GM23338 (cell line): ENCODE measurements at regions not wholly inside any gene's neighbourhood (a gene's known extent, or its start where the extent isn't known, plus 50 kb on each side); places are given as distances from the start of the nearest gene placed in this dataset.

Experiments
- ATAC-seq: fragments of 200-7000 bp; cut with Tn5 transposase; 3 replicates; pipeline ENCODE4 v1.9.1; 2020
- DNase-seq: peaks from one replicate; pipeline ENCODE4 v3.0.0-alpha.2; 2015; ENCODE audit warnings: low spot score
- H2AFZ ChIP-seq: fragments of 200-600 bp; sonication (generic); 2 replicates; pipeline ENCODE4 v1.8.0; 2016; ENCODE audit warnings: antibody characterized with exemption, mild to moderate bottlenecking, moderate library complexity
- H3F3A ChIP-seq: fragments of 200-600 bp; sonication (generic); replicated peaks from 2 replicates; pipeline ENCODE4 v1.8.0; 2017; ENCODE audit warnings: antibody characterized with exemption, mixed run types, low read depth
- H3K27ac ChIP-seq: fragments of 200-600 bp; sonication (generic); 2 replicates; pipeline ENCODE4 v1.6.1; 2016; ENCODE audit warnings: low read depth
- H3K27me3 ChIP-seq: fragments of 200-600 bp; sonication (generic); 2 replicates; pipeline ENCODE4 v1.8.0; 2016; ENCODE audit warnings: mild to moderate bottlenecking, mixed run types, moderate library complexity; ENCODE audit not compliant: insufficient read depth
- H3K36me3 ChIP-seq: fragments of 200-600 bp; sonication (generic); 2 replicates; pipeline ENCODE4 v1.8.0; 2016; ENCODE audit warnings: mild to moderate bottlenecking; ENCODE audit not compliant: insufficient read depth
- H3K4me1 ChIP-seq: fragments of 200-600 bp; sonication (generic); 2 replicates; pipeline ENCODE4 v1.8.0; 2016; ENCODE audit warnings: mild to moderate bottlenecking, moderate library complexity; ENCODE audit not compliant: insufficient read depth
- H3K4me2 ChIP-seq: fragments of 200-600 bp; sonication (generic); 2 replicates; pipeline ENCODE4 v1.7.1; 2017; ENCODE audit warnings: mixed run types
- H3K4me3 ChIP-seq: fragments of 200-600 bp; sonication (generic); 2 replicates; pipeline ENCODE4 v1.6.1; 2016; ENCODE audit warnings: mixed run types
- H3K79me2 ChIP-seq: fragments of 200-600 bp; sonication (generic); replicated peaks from 2 replicates; pipeline ENCODE4 v1.8.0; 2017; ENCODE audit warnings: mild to moderate bottlenecking; ENCODE audit not compliant: insufficient read depth
- H3K9me2 ChIP-seq: fragments of 200-600 bp; sonication (generic); 2 replicates; pipeline ENCODE4 v1.8.0; 2017; ENCODE audit not compliant: insufficient read depth
- H4K20me1 ChIP-seq: fragments of 200-600 bp; sonication (generic); replicated peaks from 2 replicates; pipeline ENCODE4 v1.8.0; 2017; ENCODE audit warnings: mild to moderate bottlenecking; ENCODE audit not compliant: insufficient read depth
- H3K27ac Mint-ChIP-seq: 2 replicates; pipeline ENCODE4 v1.8.0; 2020; ENCODE audit warnings: inconsistent platforms, mild to moderate bottlenecking, moderate library complexity, mixed read lengths
- H3K27me3 Mint-ChIP-seq: 3 replicates; pipeline ENCODE4 v1.8.0; 2022; ENCODE audit warnings: low read depth, mild to moderate bottlenecking, moderate library complexity, mixed read lengths, inconsistent platforms; ENCODE audit not compliant: insufficient read depth, poor library complexity
- H3K36me3 Mint-ChIP-seq: 3 replicates; pipeline ENCODE4 v1.8.0; 2021; ENCODE audit warnings: low read depth, mild to moderate bottlenecking, inconsistent platforms, moderate library complexity, mixed read lengths
- H3K4me1 Mint-ChIP-seq: 3 replicates; pipeline ENCODE4 v1.8.0; 2020; ENCODE audit warnings: mild to moderate bottlenecking, inconsistent platforms, mixed read lengths
- H3K4me3 Mint-ChIP-seq: 3 replicates; pipeline ENCODE4 v1.8.0; 2021; ENCODE audit warnings: moderate library complexity, mild to moderate bottlenecking, inconsistent platforms, mixed read lengths
- H3K9me3 Mint-ChIP-seq: 3 replicates; pipeline ENCODE4 v1.8.0; 2020; ENCODE audit warnings: moderate library complexity, mild to moderate bottlenecking, inconsistent platforms, mixed read lengths
- CREB1 ChIP-seq: fragments of 250-450 bp; sonication (Bioruptor Pico); IDR thresholded peaks from 2 replicates; pipeline ENCODE4 v1.5.0; 2020; ENCODE audit warnings: low read depth, mild to moderate bottlenecking, moderate library complexity
- EZH2 ChIP-seq: fragments of 200-600 bp; sonication (generic); IDR thresholded peaks from one replicate; pipeline ENCODE4 v1.8.0; 2017; ENCODE audit warnings: antibody characterized with exemption, mild to moderate bottlenecking, low read depth; ENCODE audit not compliant: unreplicated experiment
- EZH2phosphoT487 ChIP-seq: fragments of 200-600 bp; sonication (generic); IDR thresholded peaks from one replicate; pipeline ENCODE4 v1.8.1; 2018; ENCODE audit warnings: antibody characterized with exemption; ENCODE audit not compliant: unreplicated experiment
- JUNB ChIP-seq: IDR thresholded peaks from one replicate; pipeline ENCODE4 v1.6.1; 2016; ENCODE audit warnings: antibody characterized with exemption; ENCODE audit not compliant: unreplicated experiment
- NANOG ChIP-seq: IDR thresholded peaks from 2 replicates; pipeline ENCODE4 v1.6.1; 2016; ENCODE audit warnings: antibody characterized with exemption, borderline replicate concordance
- POLR2AphosphoS5 ChIP-seq: IDR thresholded peaks from 2 replicates; pipeline ENCODE4 v1.6.1; 2016; ENCODE audit warnings: antibody characterized with exemption, low read depth
- STAT1 ChIP-seq: IDR thresholded peaks from one replicate; pipeline ENCODE4 v1.6.1; 2016; ENCODE audit warnings: antibody characterized with exemption; ENCODE audit not compliant: unreplicated experiment
- ZNF114 ChIP-seq: fragments of 250-450 bp; sonication (Bioruptor Pico); IDR thresholded peaks from 2 replicates; pipeline ENCODE4 v1.5.0; 2020; ENCODE audit warnings: mild to moderate bottlenecking, moderate library complexity
- ZNF331 ChIP-seq: fragments of 250-450 bp; sonication (Bioruptor Pico); IDR thresholded peaks from 2 replicates; pipeline ENCODE4 v1.5.0; 2020; ENCODE audit warnings: low read depth, mild to moderate bottlenecking, moderate library complexity
- TF ChIP-seq, protein P1 (sequence below): IDR thresholded peaks from 2 replicates; pipeline ENCODE4 v1.6.1; 2016; ENCODE audit warnings: antibody characterized with exemption
- TF ChIP-seq, protein P2 (sequence below), 2 experiments: fragments of 200-600 bp in 1 of 2; sonication (generic) in 1 of 2; conservative IDR thresholded peaks; 2 replicates each; pipeline versions ENCODE4 v1.5.1 to v1.6.1; 2016 to 2017; ENCODE audit warnings: antibody characterized with exemption in 2 of 2, low read depth in 2 of 2, mild to moderate bottlenecking in 2 of 2, moderate library complexity in 1 of 2
- TF ChIP-seq, protein P3 (sequence below): IDR thresholded peaks from one replicate; pipeline ENCODE4 v1.6.1; 2018; ENCODE audit warnings: antibody characterized with exemption; ENCODE audit not compliant: unreplicated experiment

DNA sequence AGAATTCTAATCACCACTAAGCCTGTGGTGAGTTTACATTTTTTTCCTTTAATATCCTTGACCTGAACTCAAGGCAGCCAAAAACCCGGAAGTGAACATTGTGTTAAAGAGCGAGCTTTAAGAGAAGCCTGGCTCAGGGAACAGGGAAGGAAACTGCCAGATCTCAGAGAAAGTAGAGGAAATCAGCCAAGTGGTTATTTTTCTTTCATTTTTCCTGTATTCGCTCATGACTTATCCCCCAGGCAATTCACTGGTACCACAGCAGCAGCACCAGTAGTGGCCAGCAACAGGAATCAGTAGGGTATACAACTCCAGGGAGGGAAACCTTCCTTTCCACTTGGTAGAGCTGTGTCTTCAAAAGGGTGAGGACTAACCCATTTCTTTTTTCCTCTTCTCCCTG is 89.6 kb upstream of the HMGCLL1 start:
- H3K4me1 Mint-ChIP-seq: peaks cover 5% of the 10 kb centered on the region; the same call in 2 of the 3 replicates
- Histone ChIP-seq H2AFZ (peak overlapping the region; percentile 14; the same call in 1 of the 2 replicates), H3K9me2 (no peaks in the 10 kb centered on the region), H3K27me3 (no peaks in the 10 kb centered on the region), H4K20me1 (no peaks in the 10 kb centered on the region), H3K27ac (no peak overlapping the region), H3K36me3 (no peaks in the 10 kb centered on the region), H3K4me1 (no peaks in the 10 kb centered on the region; the same call in 1 of the 2 replicates), H3K4me2 (no peak overlapping the region), H3F3A (no peaks in the 10 kb centered on the region), H3K4me3 (no peak overlapping the region), H3K79me2 (no peaks in the 10 kb centered on the region)
- peaks cover 6% of the 10 kb centered on the region for H3K9me3 Mint-ChIP-seq
- H3K27me3 Mint-ChIP-seq: no peaks in the 10 kb centered on the region
- H3K27ac Mint-ChIP-seq: no peak overlapping the region
- H3K36me3 Mint-ChIP-seq: peaks cover 5% of the 10 kb centered on the region; the same call in 2 of the 3 replicates
- TF ChIP-seq, protein P1, sequence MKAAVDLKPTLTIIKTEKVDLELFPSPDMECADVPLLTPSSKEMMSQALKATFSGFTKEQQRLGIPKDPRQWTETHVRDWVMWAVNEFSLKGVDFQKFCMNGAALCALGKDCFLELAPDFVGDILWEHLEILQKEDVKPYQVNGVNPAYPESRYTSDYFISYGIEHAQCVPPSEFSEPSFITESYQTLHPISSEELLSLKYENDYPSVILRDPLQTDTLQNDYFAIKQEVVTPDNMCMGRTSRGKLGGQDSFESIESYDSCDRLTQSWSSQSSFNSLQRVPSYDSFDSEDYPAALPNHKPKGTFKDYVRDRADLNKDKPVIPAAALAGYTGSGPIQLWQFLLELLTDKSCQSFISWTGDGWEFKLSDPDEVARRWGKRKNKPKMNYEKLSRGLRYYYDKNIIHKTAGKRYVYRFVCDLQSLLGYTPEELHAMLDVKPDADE: no peak
- no peak for TF ChIP-seq POLR2AphosphoS5
- DNase-seq: peak; percentile 17
- ATAC-seq: peak; percentile 77
- no peak overlapping the region for H3K4me3 Mint-ChIP-seq

DNA sequence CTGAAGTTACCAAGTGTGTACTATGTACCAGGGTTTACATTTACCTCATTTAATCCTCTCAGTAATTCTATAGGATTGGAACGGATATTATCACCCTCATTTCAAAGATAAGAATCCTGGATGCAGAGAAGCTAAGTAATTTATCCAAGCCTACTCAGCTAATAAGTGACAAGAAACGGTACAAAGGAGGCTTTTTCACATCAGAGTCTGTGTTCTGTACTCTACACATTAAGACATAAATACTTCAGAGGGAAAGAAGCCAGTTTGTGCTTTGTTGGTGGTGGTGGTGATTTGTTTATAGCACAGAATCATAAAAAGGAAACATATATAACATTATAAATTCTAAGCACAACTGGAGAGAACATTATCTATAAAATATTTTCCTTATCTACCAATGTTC is 88.3 kb upstream of the HMGCLL1 start:
- H3K27ac ChIP-seq: no peak overlapping the region
- Mint-ChIP-seq H3K4me1 (peaks cover 5% of the 10 kb centered on the region; the same call in 2 of the 3 replicates), H3K27me3 (peaks cover 4% of the 10 kb centered on the region)
- TF ChIP-seq ZNF331 (CRISPR knock-in tag) (no peak), NANOG (no peak), CREB1 (no peak), STAT1 (no peak), JUNB (no peak), ZNF114 (CRISPR knock-in tag) (no peak), POLR2AphosphoS5 (no peak), EZH2phosphoT487 (no peak), EZH2 (no peak)
- TF ChIP-seq, protein P1: no peak
- TF ChIP-seq, protein P2, sequence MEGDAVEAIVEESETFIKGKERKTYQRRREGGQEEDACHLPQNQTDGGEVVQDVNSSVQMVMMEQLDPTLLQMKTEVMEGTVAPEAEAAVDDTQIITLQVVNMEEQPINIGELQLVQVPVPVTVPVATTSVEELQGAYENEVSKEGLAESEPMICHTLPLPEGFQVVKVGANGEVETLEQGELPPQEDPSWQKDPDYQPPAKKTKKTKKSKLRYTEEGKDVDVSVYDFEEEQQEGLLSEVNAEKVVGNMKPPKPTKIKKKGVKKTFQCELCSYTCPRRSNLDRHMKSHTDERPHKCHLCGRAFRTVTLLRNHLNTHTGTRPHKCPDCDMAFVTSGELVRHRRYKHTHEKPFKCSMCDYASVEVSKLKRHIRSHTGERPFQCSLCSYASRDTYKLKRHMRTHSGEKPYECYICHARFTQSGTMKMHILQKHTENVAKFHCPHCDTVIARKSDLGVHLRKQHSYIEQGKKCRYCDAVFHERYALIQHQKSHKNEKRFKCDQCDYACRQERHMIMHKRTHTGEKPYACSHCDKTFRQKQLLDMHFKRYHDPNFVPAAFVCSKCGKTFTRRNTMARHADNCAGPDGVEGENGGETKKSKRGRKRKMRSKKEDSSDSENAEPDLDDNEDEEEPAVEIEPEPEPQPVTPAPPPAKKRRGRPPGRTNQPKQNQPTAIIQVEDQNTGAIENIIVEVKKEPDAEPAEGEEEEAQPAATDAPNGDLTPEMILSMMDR (conservative IDR thresholded peaks at IDR 0.05; ENCODE audit: low read depth in 2 of 2): no peak
- TF ChIP-seq, protein P3, sequence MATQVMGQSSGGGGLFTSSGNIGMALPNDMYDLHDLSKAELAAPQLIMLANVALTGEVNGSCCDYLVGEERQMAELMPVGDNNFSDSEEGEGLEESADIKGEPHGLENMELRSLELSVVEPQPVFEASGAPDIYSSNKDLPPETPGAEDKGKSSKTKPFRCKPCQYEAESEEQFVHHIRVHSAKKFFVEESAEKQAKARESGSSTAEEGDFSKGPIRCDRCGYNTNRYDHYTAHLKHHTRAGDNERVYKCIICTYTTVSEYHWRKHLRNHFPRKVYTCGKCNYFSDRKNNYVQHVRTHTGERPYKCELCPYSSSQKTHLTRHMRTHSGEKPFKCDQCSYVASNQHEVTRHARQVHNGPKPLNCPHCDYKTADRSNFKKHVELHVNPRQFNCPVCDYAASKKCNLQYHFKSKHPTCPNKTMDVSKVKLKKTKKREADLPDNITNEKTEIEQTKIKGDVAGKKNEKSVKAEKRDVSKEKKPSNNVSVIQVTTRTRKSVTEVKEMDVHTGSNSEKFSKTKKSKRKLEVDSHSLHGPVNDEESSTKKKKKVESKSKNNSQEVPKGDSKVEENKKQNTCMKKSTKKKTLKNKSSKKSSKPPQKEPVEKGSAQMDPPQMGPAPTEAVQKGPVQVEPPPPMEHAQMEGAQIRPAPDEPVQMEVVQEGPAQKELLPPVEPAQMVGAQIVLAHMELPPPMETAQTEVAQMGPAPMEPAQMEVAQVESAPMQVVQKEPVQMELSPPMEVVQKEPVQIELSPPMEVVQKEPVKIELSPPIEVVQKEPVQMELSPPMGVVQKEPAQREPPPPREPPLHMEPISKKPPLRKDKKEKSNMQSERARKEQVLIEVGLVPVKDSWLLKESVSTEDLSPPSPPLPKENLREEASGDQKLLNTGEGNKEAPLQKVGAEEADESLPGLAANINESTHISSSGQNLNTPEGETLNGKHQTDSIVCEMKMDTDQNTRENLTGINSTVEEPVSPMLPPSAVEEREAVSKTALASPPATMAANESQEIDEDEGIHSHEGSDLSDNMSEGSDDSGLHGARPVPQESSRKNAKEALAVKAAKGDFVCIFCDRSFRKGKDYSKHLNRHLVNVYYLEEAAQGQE: no peak

More for the DNA sequence above, 88.3 kb upstream of the HMGCLL1 start:
- peaks cover 15% of the 10 kb centered on the region; the same call in 2 of the 3 replicates for H3K36me3 Mint-ChIP-seq
- H3K27ac Mint-ChIP-seq: no peak overlapping the region
- H3K4me3 ChIP-seq: no peak overlapping the region
- H4K20me1 ChIP-seq: no peaks in the 10 kb centered on the region
- H3F3A ChIP-seq: no peaks in the 10 kb centered on the region
- no peak overlapping the region for H2AFZ ChIP-seq
- H3K79me2 ChIP-seq: no peaks in the 10 kb centered on the region
- no peaks in the 10 kb centered on the region for H3K27me3 ChIP-seq
- ATAC-seq (no peak), DNase-seq (no peak)
- H3K9me3 Mint-ChIP-seq: peaks cover 17% of the 10 kb centered on the region
- H3K4me3 Mint-ChIP-seq: no peak overlapping the region
- no peak overlapping the region for H3K4me2 ChIP-seq
- H3K9me2 ChIP-seq: no peaks in the 10 kb centered on the region
- H3K36me3 ChIP-seq: no peaks in the 10 kb centered on the region
- H3K4me1 ChIP-seq: no peaks in the 10 kb centered on the region; the same call in 1 of the 2 replicates
